ENCODE measurements at regions not wholly inside any gene's neighbourhood (a gene's known extent, or its start where the extent isn't known, plus 50 kb on each side); places are given as distances from the start of the nearest gene placed in this dataset.

GRCh38 chr4:184269879-184270430, 52.3 kb upstream of the ENPP6 start:
- ATAC-seq (no peak), DNase-seq (no peak)
- Histone ChIP-seq H3K9me3 (ENCODE audit: control insufficient read depth, low read length) (no peaks in the 10 kb centered on the region), H3K4me1 (ENCODE audit: control insufficient read depth, insufficient read depth, low read length) (peaks cover 2% of the 10 kb centered on the region), H3K27me3 (ENCODE audit: control insufficient read depth, insufficient read depth) (no peaks in the 10 kb centered on the region), H3K4me3 (ENCODE audit: low read length) (no peak overlapping the region), H3K27ac (ENCODE audit: low read length) (no peak overlapping the region)
- intact Hi-C loops (cut with DNase I): loop anchor here in 2 of 4 donors (5.0 to 10.0 kb wide), 2 partner anchors 205 to 267 kb away; partner anchors contain the start of gene IRF2 (in 1 of the 2)
- WGBS: 70% methylated on average over 5 of the region's 5 CpGs

- ATAC-seq (no peak), DNase-seq (no peak)
- H3K27ac ChIP-seq (ENCODE audit: low read length): no peak overlapping the region
- H3K27me3 ChIP-seq (ENCODE audit: control insufficient read depth, insufficient read depth): no peaks in the 10 kb centered on the region
- intact Hi-C loops (cut with DNase I): loop anchor here in 2 of 4 donors (5.0 to 10.0 kb wide), 2 partner anchors 206 to 269 kb away; partner anchors contain the start of gene IRF2 (in 1 of the 2)
- H3K4me3 ChIP-seq (ENCODE audit: low read length): no peak overlapping the region
- no peaks in the 10 kb centered on the region for H3K9me3 ChIP-seq (ENCODE audit: control insufficient read depth, low read length)
- H3K4me1 ChIP-seq (ENCODE audit: control insufficient read depth, insufficient read depth, low read length): peaks cover 3% of the 10 kb centered on the region
- 78% methylated on average over 5 of the region's 5 CpGs for WGBS
Observed at GRCh38 chr4:184268584-184269160, 51.0 kb upstream of the ENPP6 start.

- peak in 1 of 3 donors; percentile 66 for DNase-seq
- 65% methylated on average over 23 of the region's 23 CpGs for WGBS
- Histone ChIP-seq H3K4me3 (ENCODE audit: low read length) (peak overlapping the region; percentile 39), H3K4me1 (ENCODE audit: control insufficient read depth, insufficient read depth, low read length) (peaks cover 3% of the 10 kb centered on the region), H3K27me3 (ENCODE audit: control insufficient read depth, insufficient read depth) (no peaks in the 10 kb centered on the region), H3K27ac (ENCODE audit: low read length) (peak overlapping the region; percentile 73), H3K9me3 (ENCODE audit: control insufficient read depth, low read length) (no peaks in the 10 kb centered on the region)
- intact Hi-C loops (cut with DNase I): loop anchor here in 2 of 4 donors (5.0 to 10.0 kb wide), 2 partner anchors 207 to 269 kb away; partner anchors contain the start of gene IRF2 (in 1 of the 2)
- ATAC-seq: peak; percentile 22 to 45
Observed at GRCh38 chr4:184267673-184268583, 50.3 kb upstream of the ENPP6 start.

Measured in right cardiac atrium (tissue), 5 donors.